GM21526 (cell line): ENCODE measurements at regions not wholly inside any gene's neighbourhood (a gene's known extent, or its start where the extent isn't known, plus 50 kb on each side); places are given as distances from the start of the nearest gene placed in this dataset.
"Not testable (repeated sequence)": the region's sequence is repeated elsewhere in the genome, so short reads cannot be mapped to it uniquely, and the experiment has no call there.

Source experiments
- ATAC-seq: cut with Tn5 transposase; IDR thresholded peaks from one replicate; pipeline ENCODE4 v1.9.1; 2021; ENCODE audit warnings: moderate library complexity; ENCODE audit not compliant: unreplicated experiment, low FRiP score

DNA sequence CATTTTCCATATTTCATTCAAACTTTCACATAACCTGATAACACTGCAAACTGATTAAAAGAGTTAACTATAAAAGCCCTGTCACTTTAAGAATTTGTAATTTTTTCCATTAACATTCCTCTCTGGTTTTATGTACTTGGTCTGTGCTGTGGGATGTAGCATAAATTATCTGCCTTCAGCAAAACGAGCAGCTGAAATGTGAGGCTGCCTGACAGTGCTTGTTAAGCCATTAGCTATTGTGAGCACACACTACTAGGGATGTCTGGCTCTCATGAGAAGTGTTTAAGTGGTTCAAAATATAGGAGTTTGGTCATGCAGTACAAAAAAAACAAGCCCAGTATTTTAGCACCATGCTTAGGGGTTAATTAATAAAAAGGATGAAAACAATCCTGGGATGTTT, 63.0 kb downstream of the HOXA1 start:
- no peak for ATAC-seq

DNA sequence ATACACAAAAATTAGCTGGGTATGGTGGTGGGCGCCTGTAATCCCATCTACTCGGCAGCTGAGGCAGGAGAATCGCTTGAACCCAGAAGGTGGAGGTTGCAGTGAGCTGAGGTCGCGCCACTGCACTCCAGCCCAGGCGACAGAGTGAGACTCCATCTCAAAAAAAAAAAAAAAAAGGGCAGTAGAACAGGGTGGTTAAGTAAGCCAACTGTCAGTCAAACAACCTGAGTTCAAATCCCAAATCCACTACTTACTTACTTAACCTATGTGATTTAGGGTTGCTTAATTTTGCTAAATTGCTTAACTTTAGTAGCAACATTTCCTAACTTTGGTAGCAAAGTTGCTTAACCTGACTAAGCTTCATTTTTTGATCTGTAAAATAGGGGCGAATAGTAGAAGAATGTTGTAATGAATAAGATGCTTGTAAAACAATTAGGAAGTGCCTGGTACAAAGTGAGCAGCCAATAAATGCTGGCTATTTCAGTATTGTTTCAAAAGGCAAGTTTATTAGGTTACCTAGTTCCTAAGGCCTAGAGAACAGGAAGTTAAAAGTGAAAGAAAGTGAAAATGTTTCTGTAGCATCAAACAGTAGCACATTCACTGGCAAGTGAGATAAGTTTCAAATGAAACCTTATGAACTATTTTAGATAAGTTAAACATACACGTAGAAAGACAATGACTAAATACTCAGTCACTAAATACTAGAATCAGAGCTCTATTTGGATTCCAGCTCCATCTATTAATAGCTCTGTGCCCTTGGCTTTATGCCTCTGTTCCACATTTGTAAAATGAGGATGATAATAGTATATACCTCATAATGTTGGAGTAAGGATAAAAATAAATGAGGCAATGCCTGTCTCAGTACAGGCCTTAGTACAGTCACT, 64.3 kb downstream of the HOXA1 start:
- ATAC-seq, result peak; percentile 80

DNA sequence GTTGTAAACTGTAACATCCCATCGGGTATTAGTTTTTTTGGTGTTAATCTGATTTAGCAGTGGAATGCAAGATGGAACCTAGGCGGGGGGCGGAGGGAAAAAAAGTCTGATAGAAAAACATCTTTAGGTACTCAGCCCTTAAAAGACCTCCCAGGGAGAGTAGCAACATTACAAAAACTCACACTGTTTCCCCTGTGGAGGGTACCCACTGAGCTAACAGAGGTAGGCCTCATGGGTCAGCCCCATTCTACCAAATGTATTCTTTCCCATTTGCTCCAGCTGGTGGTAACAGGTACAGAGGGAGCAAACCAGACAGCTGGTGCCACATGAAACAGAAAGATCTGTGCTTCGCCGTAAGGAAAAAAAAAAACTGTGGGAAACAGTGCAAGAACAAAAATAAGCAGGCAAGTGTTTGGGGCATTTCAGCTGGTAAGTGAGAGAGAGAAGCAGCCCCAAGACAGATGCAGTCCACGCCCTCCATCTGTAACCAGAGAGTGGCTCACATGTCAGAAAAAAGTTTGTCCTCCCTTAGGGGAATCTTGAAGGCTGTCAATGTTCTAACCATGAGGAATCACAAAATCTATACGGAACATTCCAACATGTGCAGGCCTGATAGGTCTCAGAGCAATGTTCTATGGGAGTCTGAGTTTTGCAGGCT, 65.3 kb downstream of the HOXA1 start:
- ATAC-seq, result no peak

DNA sequence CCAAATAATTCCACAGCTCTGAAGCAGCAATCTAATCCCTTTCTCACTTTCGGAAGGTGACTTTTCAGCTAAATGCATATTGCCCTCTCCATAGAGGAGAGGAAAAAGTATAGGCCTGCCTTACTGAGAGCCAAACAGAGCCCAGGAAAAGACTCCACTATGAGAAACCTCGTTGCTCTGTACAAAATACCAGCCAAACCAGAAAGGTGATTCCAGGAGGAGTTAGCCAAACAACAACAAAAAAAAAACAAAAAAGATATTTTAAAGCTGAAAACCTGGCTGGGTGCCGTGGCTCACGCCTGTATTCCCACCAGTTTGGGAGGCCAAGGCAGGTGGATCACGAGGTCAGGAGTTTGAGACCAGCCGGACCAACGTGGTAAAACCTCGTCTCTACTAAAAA, 70.5 kb downstream of the HOXA1 start:
- ATAC-seq, result no peak

DNA sequence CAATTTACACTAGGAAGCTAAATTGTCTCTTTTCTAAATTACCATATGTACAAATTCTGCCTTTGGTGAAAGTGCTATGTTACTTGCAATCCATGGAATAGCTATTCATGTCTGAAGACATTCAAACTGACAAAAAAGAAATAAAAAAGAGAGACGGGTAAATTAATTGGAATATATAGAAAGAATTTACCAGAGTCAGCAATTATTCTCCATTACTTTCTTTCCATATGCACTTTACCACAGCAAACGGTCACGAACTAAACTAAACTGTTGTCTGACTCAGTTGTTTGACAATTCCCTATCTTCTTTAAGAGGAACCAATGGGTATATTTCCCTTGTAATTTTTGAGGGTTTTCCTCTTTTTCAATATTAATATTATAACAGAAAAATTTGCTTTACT, 85.7 kb downstream of the HOXA1 start:
- no peak for ATAC-seq

DNA sequence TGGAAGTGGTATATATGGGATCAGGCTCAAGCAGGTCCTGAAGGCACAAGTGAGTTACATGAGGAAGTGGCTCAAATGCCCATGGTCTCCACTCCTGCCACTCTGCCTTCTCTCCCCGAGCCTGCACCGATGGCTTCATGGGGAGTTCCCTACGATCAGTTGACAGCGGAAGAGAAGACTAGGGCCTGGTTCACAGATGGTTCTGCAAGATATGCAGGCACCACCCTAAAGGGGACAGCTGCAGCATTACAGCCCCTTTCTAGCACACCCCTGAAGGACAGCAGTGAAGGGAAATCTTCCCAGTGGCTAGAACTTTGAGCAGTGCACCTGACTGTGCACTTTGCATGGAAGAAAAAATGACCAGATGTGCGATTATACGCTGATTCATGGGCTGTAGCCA, 95.3 kb downstream of the HOXA1 start:
- ATAC-seq, result no peak

DNA sequence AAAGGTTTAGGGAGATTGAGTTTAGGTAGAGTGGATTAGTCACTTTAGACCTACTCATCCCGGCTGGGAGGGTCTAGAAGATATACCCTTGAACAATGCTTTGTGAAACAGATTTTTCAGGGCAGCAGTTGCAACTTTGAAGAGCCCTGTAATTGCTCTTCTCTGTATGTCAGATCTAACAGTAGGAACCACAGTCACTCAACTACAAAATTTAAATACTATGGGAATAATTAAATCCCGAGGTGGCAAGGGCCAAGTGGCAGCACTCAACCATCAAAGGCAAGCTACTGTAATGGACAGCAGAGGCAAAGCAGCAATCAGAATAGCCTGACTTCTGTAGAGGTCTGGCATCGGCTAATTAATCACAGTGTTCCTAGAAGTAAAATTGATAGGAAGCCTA, 97.5 kb downstream of the HOXA1 start:
- ATAC-seq, result not testable (repeated sequence)

DNA sequence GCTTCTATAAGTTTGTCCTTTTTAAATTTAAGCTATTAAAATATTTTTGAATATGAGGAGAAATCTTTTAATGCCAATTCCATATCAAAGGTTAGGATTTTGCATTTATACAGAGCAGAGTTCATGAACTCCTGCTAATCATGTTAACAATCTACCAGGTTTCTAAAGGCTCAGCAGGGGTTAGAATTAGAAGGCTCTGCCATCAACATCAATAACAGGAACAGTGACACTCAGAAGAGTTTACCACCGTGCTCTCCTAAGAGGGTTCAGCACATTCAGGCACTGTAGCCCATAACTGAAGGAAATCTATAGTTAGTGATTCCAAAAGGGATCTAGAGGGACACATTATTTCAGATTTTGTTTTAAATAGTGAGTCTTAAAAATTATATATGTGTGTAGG, 100.1 kb downstream of the HOXA1 start:
- ATAC-seq, result no peak

DNA sequence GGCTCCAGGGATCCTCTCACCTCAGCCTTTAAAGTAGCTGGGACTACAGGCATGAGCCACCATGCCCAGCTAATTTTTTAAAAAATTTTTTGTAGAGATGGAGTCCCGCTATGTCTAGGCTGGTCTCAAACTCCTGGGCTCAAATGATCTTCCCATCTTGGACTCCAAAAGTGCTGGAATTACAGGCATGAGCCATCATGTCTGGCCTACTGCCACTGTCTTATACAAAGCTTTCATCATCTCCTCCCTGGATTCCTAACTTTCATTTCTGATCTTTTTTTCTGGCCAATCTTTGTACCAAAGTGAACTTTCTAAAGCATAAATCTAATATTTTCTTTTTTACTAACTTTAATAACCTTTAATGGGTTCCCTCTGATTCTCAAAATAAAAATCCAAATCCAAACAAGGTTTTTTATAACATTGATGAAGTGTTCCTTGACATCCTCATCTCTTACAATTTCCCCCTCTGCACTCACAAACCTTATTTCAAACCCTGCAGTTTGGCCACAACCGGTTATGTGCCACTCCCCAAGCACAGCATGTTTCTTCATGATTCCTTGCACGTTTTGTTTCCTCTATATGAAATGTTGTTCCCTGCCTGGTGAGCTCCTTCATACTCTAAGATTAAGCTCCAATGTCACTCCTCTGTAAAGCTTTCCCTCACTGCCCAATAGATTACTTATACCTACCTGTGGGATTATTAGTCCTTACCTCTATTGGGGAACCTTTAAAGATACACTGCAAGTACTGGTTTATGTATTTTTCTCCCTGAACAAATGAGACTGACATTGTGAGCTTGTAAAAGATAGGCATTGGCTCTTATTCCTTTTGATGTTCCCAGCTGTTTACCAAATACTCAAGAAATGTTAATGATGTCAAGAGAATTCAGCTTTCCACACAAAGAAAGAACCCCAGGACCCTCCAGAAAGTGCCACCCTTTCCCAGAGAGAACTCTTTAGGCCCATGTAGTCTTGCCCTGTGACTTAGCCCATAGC, 101.7 kb downstream of the HOXA1 start:
- ATAC-seq, result no peak

DNA sequence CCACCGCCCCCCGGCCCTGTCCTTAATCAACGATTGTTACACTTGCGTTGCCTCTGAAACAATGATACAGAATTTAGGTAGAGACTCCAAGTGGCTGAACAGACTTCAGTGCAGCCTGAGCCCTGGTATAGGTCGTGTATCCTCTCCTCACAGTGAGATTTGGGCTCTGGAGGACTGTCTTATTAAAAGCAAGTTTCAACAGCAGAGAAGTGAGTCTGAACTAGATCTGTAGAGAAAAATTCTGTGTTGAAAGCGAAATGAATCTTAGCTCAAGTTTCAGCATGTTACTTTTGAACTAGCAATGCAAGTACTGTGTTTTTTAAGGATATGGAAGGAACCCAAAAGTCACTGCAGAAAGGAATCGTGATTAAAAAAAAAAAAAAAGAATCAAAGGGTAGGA, 103.1 kb downstream of the HOXA1 start:
- ATAC-seq, result no peak

DNA sequence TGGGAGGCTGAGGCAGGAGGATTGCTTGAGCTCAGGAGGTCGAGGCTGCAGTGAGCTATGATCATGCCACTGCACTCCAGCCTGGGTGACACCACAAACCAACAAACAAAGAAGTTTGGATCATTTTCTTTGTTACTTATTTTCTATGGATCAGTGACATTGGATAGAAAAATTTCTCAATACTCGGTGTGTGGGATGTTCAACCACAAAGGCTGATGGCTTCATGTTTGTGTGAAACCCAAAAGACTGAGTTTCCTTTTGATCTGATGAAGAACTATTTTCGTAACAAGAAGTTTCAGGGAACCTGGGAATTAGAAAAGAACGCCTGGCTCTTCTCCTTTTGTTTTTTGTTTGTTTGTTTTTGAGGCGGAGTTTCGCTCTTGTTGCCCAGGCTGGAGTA, 104.0 kb downstream of the HOXA1 start:
- no peak for ATAC-seq

DNA sequence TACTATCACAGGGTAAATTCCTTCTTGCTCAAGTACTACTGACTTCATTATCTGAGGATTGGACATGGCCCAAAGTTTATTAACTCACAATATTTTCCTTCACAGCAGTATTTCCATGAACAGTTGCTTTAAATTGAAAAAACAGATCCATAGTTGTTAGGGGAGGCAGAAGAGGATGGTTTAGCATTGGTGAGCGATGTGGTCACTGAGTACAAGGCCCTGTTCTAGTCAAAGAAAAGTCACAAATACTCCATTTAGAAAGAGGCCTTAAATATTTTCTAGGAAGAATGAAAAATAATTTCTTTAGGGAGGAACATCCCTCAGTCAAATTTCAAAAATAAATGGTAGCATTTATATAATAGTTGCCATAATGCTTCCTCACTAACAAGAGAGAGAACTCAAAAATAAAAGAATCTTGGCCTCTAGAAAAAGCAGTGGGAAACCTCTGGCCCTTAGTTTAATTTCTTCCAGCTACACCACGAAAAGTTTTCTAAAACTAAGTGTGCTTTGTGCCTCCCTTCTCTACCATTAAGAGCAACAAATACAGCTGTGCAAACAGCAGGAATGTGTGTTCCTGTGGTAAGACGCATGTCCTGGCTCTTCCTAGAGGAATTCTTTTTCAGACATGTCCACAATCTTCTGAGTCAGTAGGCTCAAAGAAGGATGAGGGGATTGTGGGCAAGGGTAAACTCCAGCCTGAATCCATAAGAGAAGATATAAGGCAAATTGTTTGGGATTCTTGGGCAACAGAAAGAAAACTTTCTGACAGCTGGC, 105.7 kb downstream of the HOXA1 start:
- ATAC-seq, result no peak

DNA sequence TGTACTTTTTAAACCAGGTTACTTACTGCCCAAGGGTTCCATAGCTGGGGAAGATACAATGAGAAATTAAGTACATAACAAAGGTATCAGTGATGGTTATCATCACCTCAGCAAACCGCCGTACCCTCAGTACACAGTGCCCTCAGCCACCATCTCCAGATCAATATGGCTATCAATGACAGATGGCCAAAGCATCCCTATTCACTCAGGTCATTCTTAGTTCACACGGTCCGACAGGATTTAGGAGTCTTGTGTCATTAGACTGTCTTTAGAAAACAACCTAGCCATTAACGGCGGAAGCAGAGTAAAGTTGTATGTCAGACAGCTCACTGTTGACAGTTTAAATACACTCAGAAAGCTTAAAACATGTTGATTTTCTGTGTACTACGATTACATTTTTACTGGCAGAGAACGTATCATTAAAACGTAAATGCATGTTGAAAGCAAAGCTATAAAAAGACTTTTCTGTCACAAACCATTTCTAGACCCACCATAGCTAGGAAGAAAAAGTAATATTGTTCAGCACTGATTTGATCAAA, 106.9 kb downstream of the HOXA1 start:
- ATAC-seq, result no peak

DNA sequence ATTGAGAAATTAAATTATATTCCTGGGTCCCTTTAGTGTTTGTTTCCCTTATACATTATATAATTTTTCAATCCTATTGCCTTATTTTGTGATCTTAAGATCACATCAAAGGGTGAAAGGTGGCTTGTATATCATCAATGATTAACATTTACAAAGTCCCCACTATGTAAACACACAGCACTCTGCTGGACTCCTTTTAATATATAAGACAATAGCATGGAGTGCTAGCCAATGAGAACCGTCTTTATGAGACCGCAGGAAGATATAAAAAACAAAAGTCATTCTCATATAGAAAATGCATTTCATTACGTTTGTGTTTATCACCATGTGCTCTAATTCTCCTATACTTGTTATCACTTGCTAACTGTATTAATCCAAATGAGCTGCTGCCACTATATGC, 108.5 kb downstream of the HOXA1 start:
- ATAC-seq, result no peak

DNA sequence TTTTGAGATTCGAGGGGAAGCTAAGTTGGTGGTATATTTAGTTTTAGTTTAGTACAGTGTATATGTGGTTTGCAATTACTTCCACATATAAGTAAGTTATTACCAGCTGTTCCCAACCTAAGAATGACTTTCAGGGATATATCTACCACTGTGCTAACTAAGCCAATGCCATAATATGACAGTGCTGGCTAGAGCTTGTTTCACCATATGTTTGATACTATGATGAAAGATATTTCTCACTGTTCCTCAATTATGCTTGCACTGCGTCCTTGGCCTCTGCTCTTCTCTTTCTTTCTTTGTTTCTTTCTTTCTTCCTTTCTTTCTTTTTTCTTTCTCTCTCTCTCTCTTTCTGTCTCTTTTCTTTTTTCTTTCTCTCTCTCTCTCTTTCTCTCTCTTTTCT, 113.8 kb upstream of the SKAP2 start:
- no peak for ATAC-seq

DNA sequence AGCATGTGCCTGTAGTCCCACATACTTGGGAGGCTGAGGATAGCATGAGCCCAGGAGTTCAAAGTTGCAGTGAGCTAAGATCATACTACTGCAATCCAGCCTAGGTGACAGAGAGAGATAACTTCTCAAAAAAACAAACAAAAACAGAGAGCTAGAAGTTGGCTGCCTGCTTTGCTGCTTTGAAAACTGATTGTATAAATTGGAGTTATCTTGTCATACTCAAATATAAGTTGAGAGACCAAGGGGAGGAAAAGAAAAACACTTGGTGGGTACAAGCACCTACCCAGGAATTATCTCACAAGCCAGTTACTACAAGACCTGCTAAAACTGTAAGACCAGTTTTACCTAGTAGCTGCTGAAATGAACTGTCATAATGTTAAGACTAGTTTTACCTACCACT, 112.5 kb upstream of the SKAP2 start:
- ATAC-seq, result no peak

DNA sequence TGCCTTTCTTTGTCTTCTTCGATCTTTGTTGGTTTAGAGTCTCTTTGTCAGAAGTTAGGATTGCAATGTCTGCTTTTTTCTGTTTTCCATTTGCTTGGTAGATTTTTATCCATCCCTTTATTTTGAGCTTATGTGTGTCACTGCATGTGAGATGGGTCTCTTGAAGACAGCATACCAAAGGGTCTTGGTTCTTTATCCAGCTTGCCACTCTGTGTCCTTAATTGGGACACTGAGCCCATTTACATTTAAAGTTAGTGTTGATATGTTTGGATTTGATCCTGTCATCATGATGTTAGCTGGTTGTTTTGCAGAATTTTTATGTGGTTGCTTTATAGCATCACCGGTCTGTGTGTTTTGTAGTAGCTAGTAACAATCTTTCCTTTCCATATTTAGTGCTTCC, 107.5 kb upstream of the SKAP2 start:
- not testable (repeated sequence) for ATAC-seq

DNA sequence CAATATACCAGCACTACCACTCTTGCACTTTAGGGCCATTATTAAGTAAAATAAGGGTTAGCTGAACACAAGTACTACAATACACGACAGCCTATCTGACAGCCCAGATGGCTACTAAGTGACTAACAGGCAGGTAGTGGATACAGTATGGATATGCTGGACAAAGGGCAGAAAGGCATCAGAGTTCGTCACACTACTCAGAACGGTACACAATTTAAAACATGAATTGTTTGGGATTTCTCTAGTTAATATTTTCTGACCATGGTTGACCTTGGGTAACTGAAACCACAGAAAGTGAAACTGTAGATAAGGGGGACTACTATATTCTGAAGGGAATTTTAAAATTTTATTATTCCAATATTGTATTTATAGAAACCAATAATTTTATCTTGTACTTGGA, 101.3 kb upstream of the SKAP2 start:
- ATAC-seq, result no peak

DNA sequence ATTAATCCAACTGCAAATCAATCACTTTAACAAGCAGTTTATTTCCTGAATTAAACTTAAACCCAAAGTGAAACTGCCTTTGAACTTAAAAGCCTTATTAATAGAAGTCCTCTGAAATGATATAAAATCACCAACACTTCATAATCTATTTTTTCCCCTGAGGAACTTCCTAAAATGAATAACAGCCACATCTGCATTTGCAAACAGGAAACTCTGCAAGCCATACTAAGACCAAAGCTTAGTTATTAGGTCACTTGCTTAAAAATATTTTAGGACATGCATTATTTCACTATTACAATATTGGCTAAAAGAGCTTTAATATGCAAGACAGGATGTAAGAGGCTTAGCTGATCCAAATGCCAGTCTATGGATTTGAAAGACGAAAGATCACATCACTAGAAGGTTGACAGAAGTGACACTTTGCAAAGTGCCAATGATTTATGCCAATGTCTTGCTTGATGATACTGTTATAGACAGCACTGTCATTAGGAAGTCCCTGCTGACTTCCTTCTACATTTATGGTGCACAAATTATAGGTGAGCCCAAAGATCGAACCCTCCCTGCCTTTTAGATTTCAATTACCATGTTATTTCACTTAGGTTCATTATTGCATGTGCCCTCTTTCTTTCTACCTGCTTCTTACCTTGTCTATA, 99.9 kb upstream of the SKAP2 start:
- ATAC-seq, result no peak
